B cell (primary cell): ENCODE measurements at regions not wholly inside any gene's neighbourhood (a gene's known extent, or its start where the extent isn't known, plus 50 kb on each side); places are given as distances from the start of the nearest gene placed in this dataset.

ENCODE experiments used
- ATAC-seq: fragments of 200-7000 bp; cut with Tn5 transposase; one replicate; pipeline ENCODE4 v1.10.0; 2021; ENCODE audit warnings: low read depth, mild to moderate bottlenecking, moderate number of reproducible peaks, moderate library complexity
- CTCF ChIA-PET: fragments of 350-600 bp; sonication (Branson Sonifier 250); formaldehyde crosslinking; loops from one replicate; lab custom pipeline; 2021; ENCODE audit warnings: antibody characterized with exemption, inconsistent platforms; lab: Charles Lee
- POLR2A ChIA-PET: fragments of 350-600 bp; sonication (Branson Sonifier 250); formaldehyde crosslinking; loops from one replicate; lab custom pipeline; 2021; ENCODE audit warnings: antibody characterized with exemption; lab: Charles Lee
- DNase-seq: peaks from one replicate; pipeline ENCODE4 v3.0.0; 2013
- H2AFZ ChIP-seq: 2 replicates; pipeline ENCODE4 v1.6.1; 2012; ENCODE audit warnings: mild to moderate bottlenecking, low read depth, low read length; ENCODE audit not compliant: insufficient read depth, poor library complexity, severe bottlenecking
- H3K27ac ChIP-seq, 2 donors: 1 replicate in 1 of 2; 2 replicates in 1 of 2; pipeline ENCODE4 v1.5.1; 2012 to 2013; ENCODE audit warnings: low read length in 2 of 2, mild to moderate bottlenecking in 2 of 2, moderate library complexity in 1 of 2
- H3K27me3 ChIP-seq, 4 experiments: fragments of 200-600 bp in 1 of 4; sonication (generic) in 1 of 4; replicated peaks in 1 of 4; 1 replicate in 2 of 4; 2 replicates in 2 of 4; pipeline versions ENCODE4 v1.6.1 to v1.7.0; 2013 to 2016; ENCODE audit warnings: low read length in 3 of 4, mild to moderate bottlenecking in 2 of 4, mixed read lengths in 1 of 4, moderate library complexity in 1 of 4; ENCODE audit not compliant: insufficient read depth in 4 of 4, control insufficient read depth in 3 of 4; ENCODE audit errors: control extremely low read depth in 1 of 4
- H3K36me3 ChIP-seq, 2 experiments: replicated peaks in 1 of 2; 1 replicate in 1 of 2; 2 replicates in 1 of 2; pipeline versions ENCODE4 v1.6.1 to v1.7.1; 2013; ENCODE audit warnings: low read length in 1 of 2; ENCODE audit not compliant: insufficient read depth in 2 of 2, control insufficient read depth in 1 of 2; ENCODE audit errors: control extremely low read depth in 1 of 2, extremely low read depth in 1 of 2
- H3K4me1 ChIP-seq, 2 donors: fragments of 200-600 bp in 1 of 2; sonication (generic) in 1 of 2; 1 replicate in 1 of 2; 2 replicates in 1 of 2; pipeline versions ENCODE4 v1.5.1 to v1.6.1; 2013 to 2017; ENCODE audit warnings: low read length in 2 of 2; ENCODE audit not compliant: control insufficient read depth in 2 of 2, insufficient read depth in 2 of 2
- H3K4me2 ChIP-seq: replicated peaks from 2 replicates; pipeline ENCODE3; 2012; ENCODE audit warnings: mild to moderate bottlenecking, low read depth, low read length; ENCODE audit not compliant: poor library complexity, severe bottlenecking
- H3K4me3 ChIP-seq, 5 experiments: fragments of 200-600 bp in 1 of 5; sonication (generic) in 1 of 5; 1 replicate in 3 of 5; 2 replicates in 2 of 5; pipeline versions ENCODE4 v1.5.1 to v1.7.0; 2011 to 2016; ENCODE audit warnings: low read length in 4 of 5, mild to moderate bottlenecking in 4 of 5, low read depth in 2 of 5, control low read depth in 1 of 5, moderate library complexity in 1 of 5; ENCODE audit not compliant: insufficient read depth in 1 of 5; ENCODE audit errors: control extremely low read depth in 1 of 5, extremely low read depth in 1 of 5
- H3K79me2 ChIP-seq: fragments of 200-600 bp; sonication (generic); one replicate; pipeline ENCODE4 v1.6.0; 2016; ENCODE audit warnings: low read length; ENCODE audit not compliant: control insufficient read depth, insufficient read depth
- H3K9ac ChIP-seq: fragments of 200-600 bp; sonication (generic); 2 replicates; pipeline ENCODE4 v1.6.1; 2017; ENCODE audit warnings: mild to moderate bottlenecking, low read length, moderate library complexity
- H3K9me3 ChIP-seq, 3 donors: one replicate each; pipeline versions ENCODE4 v1.6.1 to v1.7.1; 2013; ENCODE audit warnings: low read length in 2 of 3; ENCODE audit not compliant: control insufficient read depth in 2 of 3, insufficient read depth in 1 of 3; ENCODE audit errors: control extremely low read depth in 1 of 3
- H4K20me1 ChIP-seq: 2 replicates; pipeline ENCODE4 v1.6.0; 2012; ENCODE audit warnings: mild to moderate bottlenecking, low read length; ENCODE audit not compliant: insufficient read depth, control insufficient read depth, poor library complexity, severe bottlenecking
- H3K27ac Mint-ChIP-seq: one replicate; pipeline ENCODE4 v1.8.0; 2021; ENCODE audit warnings: mixed read lengths
- H3K27me3 Mint-ChIP-seq: one replicate; pipeline ENCODE4 v1.8.0; 2021; ENCODE audit warnings: mixed read lengths
- H3K4me1 Mint-ChIP-seq: one replicate; pipeline ENCODE4 v1.8.0; 2021; ENCODE audit warnings: mixed read lengths
- H3K4me3 Mint-ChIP-seq: one replicate; pipeline ENCODE4 v1.8.0; 2021; ENCODE audit warnings: mixed read lengths
- H3K9me3 Mint-ChIP-seq: one replicate; pipeline ENCODE4 v1.8.0; 2022; ENCODE audit warnings: mixed read lengths; ENCODE audit not compliant: insufficient read depth
- CTCF ChIP-seq: fragments of 200-600 bp; IDR thresholded peaks from one replicate; pipeline ENCODE4 v1.8.0; 2022; ENCODE audit warnings: antibody characterized with exemption, mild to moderate bottlenecking
- EZH2 ChIP-seq: IDR thresholded peaks from 2 replicates; pipeline ENCODE4 v1.6.1; 2012; ENCODE audit warnings: borderline replicate concordance, low read depth, mild to moderate bottlenecking, moderate library complexity, low read length; ENCODE audit not compliant: insufficient read depth, poor library complexity, severe bottlenecking
- WGBS: methylation state at CpG from one replicate; pipeline ENCODE4 v1.1.5; 2013; ENCODE audit warnings: missing lambda C conversion rate; ENCODE audit not compliant: insufficient coverage; 5-methylcytosine and 5-hydroxymethylcytosine counted together
- intact Hi-C: fragments of 100-400 bp; cut with micrococcal nuclease; formaldehyde crosslinking; loops from one replicate; pipeline ENCODE4 v1.10.0; 2022

- Histone ChIP-seq H3K4me1 (no peaks in the 10 kb centered on the region), H3K4me3 (no peak overlapping the region), H4K20me1 (no peaks in the 10 kb centered on the region), H2AFZ (no peak overlapping the region), H3K79me2 (no peaks in the 10 kb centered on the region), H3K4me2 (no peak overlapping the region), H3K9ac (no peak overlapping the region), H3K36me3 (no peaks in the 10 kb centered on the region), H3K27me3 (no peaks in the 10 kb centered on the region), H3K27ac (no peak overlapping the region), H3K9me3 (no peaks in the 10 kb centered on the region)
- H3K4me3 Mint-ChIP-seq, result no peak overlapping the region
- no peak for ATAC-seq
- no peak overlapping the region for H3K27ac Mint-ChIP-seq
- TF ChIP-seq EZH2 (no peak), CTCF (no peak)
- H3K4me1 Mint-ChIP-seq, result no peaks in the 10 kb centered on the region
- ChIA-PET CTCF (interaction anchor here (0.9 kb wide), 1 partner anchor 22 kb away, joined by 3 read pairs; no protein-coding TSS in a partner anchor), POLR2A (no interaction called here)
- no peak for DNase-seq
- no CpG with 5 or more reads among the region's 2 CpGs for WGBS
- intact Hi-C loops, result no loop called here
- H3K9me3 Mint-ChIP-seq, result no peaks in the 10 kb centered on the region
- no peaks in the 10 kb centered on the region for H3K27me3 Mint-ChIP-seq
Observed at GRCh38 chr4:134313591-134313990, 112.0 kb upstream of the PABPC4L start.

- ATAC-seq (no peak), DNase-seq (no peak)
- H3K9me3 Mint-ChIP-seq, result no peaks in the 10 kb centered on the region
- H3K27me3 Mint-ChIP-seq, result no peaks in the 10 kb centered on the region
- no CpG with 5 or more reads among the region's 2 CpGs for WGBS
- TF ChIP-seq EZH2 (no peak), CTCF (no peak)
- H3K27ac ChIP-seq, result no peak overlapping the region
- no peak overlapping the region for H2AFZ ChIP-seq
- H3K4me3 ChIP-seq, result no peak overlapping the region
- H3K4me3 Mint-ChIP-seq, result no peak overlapping the region
- no peaks in the 10 kb centered on the region for H3K9me3 ChIP-seq
- intact Hi-C loops, result no loop called here
- no peaks in the 10 kb centered on the region for H3K79me2 ChIP-seq
- POLR2A ChIA-PET, result no interaction called here
- H3K4me1 Mint-ChIP-seq, result no peaks in the 10 kb centered on the region
- H3K27me3 ChIP-seq, result no peaks in the 10 kb centered on the region
- no peaks in the 10 kb centered on the region for H3K36me3 ChIP-seq
- no peak overlapping the region for H3K27ac Mint-ChIP-seq
- no peaks in the 10 kb centered on the region for H3K4me1 ChIP-seq
- no peak overlapping the region for H3K4me2 ChIP-seq
- H4K20me1 ChIP-seq, result no peaks in the 10 kb centered on the region
- H3K9ac ChIP-seq, result no peak overlapping the region
- CTCF ChIA-PET, result no interaction called here
Observed at GRCh38 chr4:134309715-134310114, 108.1 kb upstream of the PABPC4L start.
